CD4-positive, CD25-positive, alpha-beta regulatory T cell (primary cell): ENCODE measurements at regions not wholly inside any gene's neighbourhood (a gene's known extent, or its start where the extent isn't known, plus 50 kb on each side); places are given as distances from the start of the nearest gene placed in this dataset.

Experiments
- ATAC-seq, 2 donors: fragments of 150-1000 bp; cut with Tn5 transposase; one replicate each; pipeline ENCODE4 v1.10.0; 2021; ENCODE audit warnings: low read depth in 2 of 2, moderate number of reproducible peaks in 2 of 2, moderate library complexity in 1 of 2
- DNase-seq, 3 donors: peaks; one replicate each; pipeline versions ENCODE4 v3.0.0 to v3.0.0-alpha.2; 2012 to 2022; ENCODE audit warnings: mixed read lengths in 1 of 3
- H3K27ac ChIP-seq: one replicate; pipeline ENCODE4 v1.7.0; 2013; ENCODE audit warnings: mild to moderate bottlenecking, low read length; ENCODE audit not compliant: insufficient read depth, poor library complexity, severe bottlenecking
- H3K27me3 ChIP-seq: one replicate; pipeline ENCODE4 v1.7.0; 2013; ENCODE audit warnings: low read length; ENCODE audit not compliant: control insufficient read depth, insufficient read depth
- H3K36me3 ChIP-seq: one replicate; pipeline ENCODE4 v1.7.0; 2013; ENCODE audit warnings: mild to moderate bottlenecking, low read length, moderate library complexity; ENCODE audit not compliant: control insufficient read depth, insufficient read depth
- H3K4me1 ChIP-seq: 2 replicates; pipeline ENCODE4 v1.7.0; 2013; ENCODE audit warnings: mild to moderate bottlenecking, low read length; ENCODE audit not compliant: insufficient read depth, control insufficient read depth, poor library complexity, severe bottlenecking
- H3K4me3 ChIP-seq: one replicate; pipeline ENCODE4 v1.7.0; 2013; ENCODE audit warnings: low read depth, mild to moderate bottlenecking, low read length, moderate library complexity
- H3K9me3 ChIP-seq, 2 experiments: 1 replicate in 1 of 2; 2 replicates in 1 of 2; pipeline ENCODE4 v1.7.0; 2013; ENCODE audit warnings: low read length in 2 of 2, mild to moderate bottlenecking in 1 of 2, moderate library complexity in 1 of 2; ENCODE audit not compliant: control insufficient read depth in 2 of 2
- H3K27ac Mint-ChIP-seq, 3 donors: one replicate each; pipeline ENCODE4 v1.8.0; 2020 to 2022; ENCODE audit warnings: mild to moderate bottlenecking in 3 of 3, mixed read lengths in 3 of 3, moderate library complexity in 2 of 3
- H3K27me3 Mint-ChIP-seq: one replicate; pipeline ENCODE4 v1.8.0; 2022; ENCODE audit warnings: mild to moderate bottlenecking, mixed read lengths
- H3K36me3 Mint-ChIP-seq: one replicate; pipeline ENCODE4 v1.8.0; 2020; ENCODE audit warnings: mixed read lengths
- H3K4me1 Mint-ChIP-seq, 4 donors: one replicate each; pipeline ENCODE4 v1.8.0; 2020 to 2022; ENCODE audit warnings: mixed read lengths in 4 of 4, mild to moderate bottlenecking in 1 of 4
- H3K4me3 Mint-ChIP-seq, 4 donors: one replicate each; pipeline ENCODE4 v1.8.0; 2020 to 2022; ENCODE audit warnings: mild to moderate bottlenecking in 4 of 4, mixed read lengths in 4 of 4, moderate library complexity in 3 of 4
- H3K9me3 Mint-ChIP-seq, 7 donors: one replicate each; pipeline ENCODE4 v1.8.0; 2020 to 2022; ENCODE audit warnings: mixed read lengths in 7 of 7, mild to moderate bottlenecking in 3 of 7, moderate library complexity in 2 of 7

- Mint-ChIP-seq H3K27me3 (peaks cover 11% of the 10 kb centered on the region), H3K36me3 (no peaks in the 10 kb centered on the region)
Measured at GRCh38 chr2:45285311-45285710, 276.1 kb upstream of the SIX2 start.

GRCh38 chr2:45284621-45284995 lies 275.4 kb upstream of the SIX2 start:
- Mint-ChIP-seq H3K27ac (no peak overlapping the region), H3K27me3 (peaks cover 11% of the 10 kb centered on the region), H3K4me1 (no peaks in the 10 kb centered on the region), H3K4me3 (no peak overlapping the region), H3K36me3 (no peaks in the 10 kb centered on the region), H3K9me3 (peaks cover 0 to 3% (median 0%) of the 10 kb centered on the region in 7 donors)
- no peaks in the 10 kb centered on the region for H3K27me3 ChIP-seq
- H3K36me3 ChIP-seq, result no peaks in the 10 kb centered on the region
- H3K4me3 ChIP-seq, result no peak overlapping the region
- H3K9me3 ChIP-seq, result no peaks in the 10 kb centered on the region
- DNase-seq (no peak), ATAC-seq (no peak)
- no peaks in the 10 kb centered on the region for H3K4me1 ChIP-seq
- H3K27ac ChIP-seq, result no peak overlapping the region

More at GRCh38 chr2:45285311-45285710, 276.1 kb upstream of the SIX2 start:
- H3K27ac ChIP-seq, result no peak overlapping the region
- no peak for ATAC-seq
- H3K4me1 ChIP-seq, result no peaks in the 10 kb centered on the region
- no peaks in the 10 kb centered on the region for H3K9me3 ChIP-seq
- no peak overlapping the region for H3K4me3 ChIP-seq
- H3K9me3 Mint-ChIP-seq, result peaks cover 0 to 3% (median 0%) of the 10 kb centered on the region in 7 donors
- H3K36me3 ChIP-seq, result no peaks in the 10 kb centered on the region
- no peak for DNase-seq
- no peaks in the 10 kb centered on the region for H3K27me3 ChIP-seq
- no peaks in the 10 kb centered on the region for H3K4me1 Mint-ChIP-seq
- H3K4me3 Mint-ChIP-seq, result no peak overlapping the region
- no peak overlapping the region for H3K27ac Mint-ChIP-seq

DNA sequence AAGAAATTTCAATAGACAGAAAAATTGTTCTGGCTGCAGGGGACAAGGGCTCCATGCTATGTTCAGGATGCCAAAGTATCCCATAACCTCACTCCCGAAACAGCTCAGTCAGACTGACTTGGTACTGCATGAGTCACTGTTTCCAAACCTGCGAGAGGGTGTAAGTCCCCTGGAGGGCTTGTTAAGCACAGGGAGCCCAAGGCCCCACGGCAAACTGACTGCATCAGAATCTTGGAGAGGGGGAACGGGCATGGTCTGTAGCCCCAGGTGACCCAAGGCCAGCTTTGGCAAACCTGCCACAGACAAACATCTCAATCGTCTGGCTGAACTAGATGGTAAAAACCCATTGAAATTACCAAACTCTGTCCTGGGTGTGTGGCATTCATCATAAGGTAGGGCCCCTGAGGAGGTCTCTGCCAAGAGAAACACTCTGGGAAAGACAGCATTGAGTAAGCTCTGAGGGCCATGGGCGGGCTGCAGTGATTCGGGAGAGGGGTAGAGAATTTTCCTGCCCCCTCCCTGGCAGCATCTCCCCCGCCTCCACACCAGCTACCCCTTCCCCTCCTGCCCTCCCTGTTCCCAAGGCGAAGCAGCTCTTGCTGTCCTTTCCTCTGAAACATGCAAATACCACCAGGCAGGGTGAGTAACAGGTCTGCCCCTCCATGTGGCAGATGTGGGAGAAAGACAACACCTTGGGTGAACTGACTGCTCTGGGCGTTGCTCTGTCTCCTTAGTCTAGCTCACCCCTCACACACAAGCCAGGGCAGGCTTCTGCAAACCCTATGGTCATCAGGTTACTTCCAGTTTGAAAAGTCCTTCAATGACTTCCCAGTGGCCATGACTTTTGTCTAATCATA lies 274.7 kb upstream of the SIX2 start:
- ATAC-seq (no peak), DNase-seq (no peak)
- H3K27ac Mint-ChIP-seq, result no peak overlapping the region
- Histone ChIP-seq H3K36me3 (no peaks in the 10 kb centered on the region), H3K27me3 (no peaks in the 10 kb centered on the region), H3K9me3 (no peaks in the 10 kb centered on the region), H3K4me3 (no peak overlapping the region), H3K4me1 (no peaks in the 10 kb centered on the region), H3K27ac (no peak overlapping the region)
- H3K4me3 Mint-ChIP-seq, result no peak overlapping the region
- H3K27me3 Mint-ChIP-seq, result peaks cover 11% of the 10 kb centered on the region
- no peaks in the 10 kb centered on the region for H3K36me3 Mint-ChIP-seq
- peaks cover 0 to 3% (median 0%) of the 10 kb centered on the region in 7 donors for H3K9me3 Mint-ChIP-seq
- no peaks in the 10 kb centered on the region for H3K4me1 Mint-ChIP-seq

GRCh38 chr2:45282646-45283045 lies 273.4 kb upstream of the SIX2 start:
- Mint-ChIP-seq H3K4me3 (no peak overlapping the region), H3K9me3 (peaks cover 0 to 3% (median 0%) of the 10 kb centered on the region in 7 donors), H3K4me1 (no peaks in the 10 kb centered on the region), H3K27me3 (peaks cover 4% of the 10 kb centered on the region), H3K27ac (no peak overlapping the region), H3K36me3 (no peaks in the 10 kb centered on the region)
- Histone ChIP-seq H3K27ac (no peak overlapping the region), H3K9me3 (no peaks in the 10 kb centered on the region), H3K36me3 (no peaks in the 10 kb centered on the region), H3K4me1 (no peaks in the 10 kb centered on the region), H3K4me3 (no peak overlapping the region), H3K27me3 (peaks cover 2% of the 10 kb centered on the region)
- DNase-seq, result no peak
- no peak for ATAC-seq

- Mint-ChIP-seq H3K27me3 (peaks cover 4% of the 10 kb centered on the region), H3K27ac (no peak overlapping the region), H3K36me3 (no peaks in the 10 kb centered on the region), H3K4me1 (no peaks in the 10 kb centered on the region), H3K9me3 (peaks cover 0 to 3% (median 0%) of the 10 kb centered on the region in 7 donors), H3K4me3 (no peak overlapping the region)
- Histone ChIP-seq H3K4me3 (no peak overlapping the region), H3K27me3 (peaks cover 2% of the 10 kb centered on the region), H3K36me3 (no peaks in the 10 kb centered on the region), H3K27ac (no peak overlapping the region), H3K9me3 (no peaks in the 10 kb centered on the region), H3K4me1 (no peaks in the 10 kb centered on the region)
- ATAC-seq (no peak), DNase-seq (no peak)
Measured at GRCh38 chr2:45281311-45281710, 272.1 kb upstream of the SIX2 start.

- Mint-ChIP-seq H3K27ac (no peak overlapping the region), H3K4me1 (no peaks in the 10 kb centered on the region)
- ATAC-seq, result no peak
Measured at GRCh38 chr2:45280794-45281193, 271.5 kb upstream of the SIX2 start.

DNA sequence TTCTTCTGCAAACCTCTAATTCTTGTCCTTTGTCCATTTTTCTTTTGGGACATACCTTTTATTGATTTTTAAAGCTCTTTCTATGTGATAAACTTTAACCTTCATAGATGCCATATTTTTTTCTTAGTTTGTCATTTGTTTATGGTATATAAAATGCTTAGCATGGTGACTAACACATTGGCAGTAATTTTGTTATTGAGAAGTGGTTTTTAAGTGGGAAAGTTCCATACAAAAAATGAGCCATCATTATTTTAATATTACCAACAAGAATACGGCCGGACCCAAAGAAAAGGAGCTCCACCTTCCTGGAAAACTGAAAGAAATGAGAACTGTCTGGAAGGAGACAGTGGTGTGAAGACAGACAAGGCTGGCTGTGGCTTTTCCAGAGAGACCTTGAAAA lies 270.1 kb upstream of the SIX2 start:
- Mint-ChIP-seq H3K27me3 (peaks cover 4% of the 10 kb centered on the region), H3K27ac (no peak overlapping the region), H3K4me3 (no peak overlapping the region), H3K36me3 (no peaks in the 10 kb centered on the region), H3K9me3 (no peaks in the 10 kb centered on the region), H3K4me1 (no peaks in the 10 kb centered on the region)
- H3K27me3 ChIP-seq, result peaks cover 2% of the 10 kb centered on the region
- no peak overlapping the region for H3K27ac ChIP-seq
- DNase-seq, result no peak
- H3K36me3 ChIP-seq, result no peaks in the 10 kb centered on the region
- H3K9me3 ChIP-seq, result no peaks in the 10 kb centered on the region
- H3K4me3 ChIP-seq, result no peak overlapping the region
- no peak for ATAC-seq
- no peaks in the 10 kb centered on the region for H3K4me1 ChIP-seq

More at GRCh38 chr2:45280794-45281193, 271.5 kb upstream of the SIX2 start:
- no peak overlapping the region for H3K27ac ChIP-seq
- H3K4me3 ChIP-seq, result no peak overlapping the region
- peaks cover 0 to 3% (median 0%) of the 10 kb centered on the region in 7 donors for H3K9me3 Mint-ChIP-seq
- no peak for DNase-seq
- peaks cover 4% of the 10 kb centered on the region for H3K27me3 Mint-ChIP-seq
- H3K36me3 ChIP-seq, result no peaks in the 10 kb centered on the region
- H3K4me1 ChIP-seq, result no peaks in the 10 kb centered on the region
- no peaks in the 10 kb centered on the region for H3K36me3 Mint-ChIP-seq
- no peak overlapping the region for H3K4me3 Mint-ChIP-seq
- H3K9me3 ChIP-seq, result no peaks in the 10 kb centered on the region
- H3K27me3 ChIP-seq, result peaks cover 2% of the 10 kb centered on the region
